NB4 (cell line): ENCODE measurements at regions not wholly inside any gene's neighbourhood (a gene's known extent, or its start where the extent isn't known, plus 50 kb on each side); places are given as distances from the start of the nearest gene placed in this dataset.

ENCODE experiments used
- CTCF ChIP-seq: IDR thresholded peaks from one replicate; pipeline ENCODE4 v1.5.1; 2012; ENCODE audit warnings: low read depth, low read length
- MYC ChIP-seq: IDR thresholded peaks from 2 replicates; pipeline ENCODE4 v1.6.1; 2011; ENCODE audit warnings: low read depth, low read length

DNA sequence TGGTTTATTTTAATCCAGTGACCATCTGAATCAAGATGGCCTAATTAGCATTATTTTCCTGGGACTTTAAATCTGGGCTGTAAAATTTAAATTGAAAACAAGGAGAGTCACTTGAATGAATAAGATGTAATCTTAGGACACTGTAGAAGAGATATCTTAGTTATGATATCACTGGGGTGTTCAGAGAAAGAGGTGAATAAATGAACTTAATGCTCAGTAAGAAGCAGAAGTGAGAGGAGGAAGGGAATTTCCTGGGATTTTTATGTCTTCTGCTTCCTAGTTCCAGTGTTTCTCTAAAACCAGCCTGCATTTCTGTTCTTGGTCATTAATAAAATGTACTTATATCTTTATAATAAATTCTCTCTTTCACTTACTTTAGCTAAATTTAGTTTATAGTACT, 136.8 kb upstream of the PTPRK start:
- TF ChIP-seq CTCF (no peak), MYC (no peak)
